GM12892 (cell line): ENCODE measurements at regions not wholly inside any gene's neighbourhood (a gene's known extent, or its start where the extent isn't known, plus 50 kb on each side); places are given as distances from the start of the nearest gene placed in this dataset.
"Not testable (repeated sequence)": the region's sequence is repeated elsewhere in the genome, so short reads cannot be mapped to it uniquely, and the experiment has no call there.

Experiments
- DNase-seq: peaks from one replicate; pipeline ENCODE4 v3.0.0; 2011; ENCODE audit not compliant: insufficient read length
- FAIRE-seq: peaks from 2 replicates; lab custom pipeline; 2011; peaks lifted over from hg19 to GRCh38; lab: Jason Lieb, UNC
- POLR2A ChIP-seq: IDR thresholded peaks from 2 replicates; pipeline ENCODE4 v1.6.1; 2011; ENCODE audit warnings: low read depth, low read length, control low read depth
- POLR2AphosphoS5 ChIP-seq: IDR thresholded peaks from 2 replicates; pipeline ENCODE4 v1.6.1; 2011; ENCODE audit warnings: low read depth, low read length, control low read depth
- TAF1 ChIP-seq: IDR thresholded peaks from 2 replicates; pipeline ENCODE4 v1.6.1; 2011; ENCODE audit warnings: low read depth, mild to moderate bottlenecking, control low read depth, low read length, borderline replicate concordance

DNA sequence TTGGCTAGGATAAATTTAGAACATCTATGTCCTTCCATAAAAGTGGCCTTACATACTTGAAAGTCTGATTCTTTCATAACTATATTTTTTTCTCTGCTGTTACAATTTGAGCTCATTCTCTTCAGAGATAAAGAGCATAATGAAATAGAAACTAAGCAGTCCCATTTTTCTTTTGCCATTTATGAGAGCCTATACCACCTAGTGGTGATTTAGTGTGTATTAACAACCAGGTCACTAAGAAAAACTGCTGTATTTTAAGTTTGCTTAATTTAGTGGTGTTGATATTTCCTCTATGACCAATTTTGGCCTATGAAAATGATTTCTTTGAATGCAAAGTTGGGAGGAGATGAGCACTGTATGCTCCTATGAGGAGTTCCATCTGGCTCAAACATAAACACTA is 88.7 kb upstream of the ZWINT start:
- no peak for DNase-seq
- no peak for TF ChIP-seq TAF1
- no peak for TF ChIP-seq POLR2AphosphoS5
- TF ChIP-seq POLR2A = no peak
- FAIRE-seq = no peak

DNA sequence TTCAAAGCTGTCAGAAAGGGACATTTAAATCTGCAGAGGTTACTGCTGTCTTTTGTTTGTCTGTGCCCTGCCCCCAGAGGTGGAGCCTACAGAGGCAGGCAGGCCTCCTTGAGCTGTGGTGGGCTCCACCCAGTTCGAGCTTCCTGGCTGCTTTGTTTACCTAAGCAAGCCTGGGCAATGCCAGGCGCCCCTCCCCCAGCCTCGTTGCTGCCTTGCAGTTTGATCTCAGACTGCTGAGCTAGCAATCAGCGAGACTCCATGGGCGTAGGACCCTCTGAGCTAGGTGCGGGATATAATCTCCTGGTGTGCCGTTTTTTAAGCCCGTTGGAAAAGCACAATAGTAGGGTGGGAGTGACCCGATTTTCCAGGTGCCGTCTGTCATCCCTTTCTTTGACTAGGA is 86.6 kb upstream of the ZWINT start:
- DNase-seq, FAIRE-seq: not testable (repeated sequence)

DNA sequence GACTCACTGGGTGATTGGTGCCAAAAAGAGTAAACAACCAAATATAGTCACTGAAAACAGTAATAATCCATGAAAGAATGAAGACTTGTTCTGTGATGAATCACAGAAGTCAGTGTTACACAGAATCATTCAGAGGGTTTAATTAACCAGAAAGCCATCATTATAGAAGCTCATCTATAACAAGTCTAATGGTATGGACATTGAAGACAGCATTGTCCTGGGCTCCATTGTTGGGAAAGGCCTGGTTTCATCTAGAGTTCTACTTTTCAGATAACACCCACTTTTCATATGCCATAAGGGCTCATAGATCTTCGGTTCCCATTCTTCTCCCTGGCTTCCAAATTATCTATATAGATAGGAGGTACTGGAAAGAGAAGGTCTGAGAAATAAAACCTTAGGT is 80.3 kb upstream of the ZWINT start:
- not testable (repeated sequence) for FAIRE-seq, DNase-seq
